Endometrium (tissue), 2 donors: ENCODE measurements at regions not wholly inside any gene's neighbourhood (a gene's known extent, or its start where the extent isn't known, plus 50 kb on each side); places are given as distances from the start of the nearest gene placed in this dataset.
"Not testable (repeated sequence)": the region's sequence is repeated elsewhere in the genome, so short reads cannot be mapped to it uniquely, and the experiment has no call there.

Source experiments
- FAIRE-seq: peaks from 2 replicates; lab custom pipeline; 2012; peaks lifted over from hg19 to GRCh38; lab: Jason Lieb, UNC
- donor health status: control.
- donor health status: control.

DNA sequence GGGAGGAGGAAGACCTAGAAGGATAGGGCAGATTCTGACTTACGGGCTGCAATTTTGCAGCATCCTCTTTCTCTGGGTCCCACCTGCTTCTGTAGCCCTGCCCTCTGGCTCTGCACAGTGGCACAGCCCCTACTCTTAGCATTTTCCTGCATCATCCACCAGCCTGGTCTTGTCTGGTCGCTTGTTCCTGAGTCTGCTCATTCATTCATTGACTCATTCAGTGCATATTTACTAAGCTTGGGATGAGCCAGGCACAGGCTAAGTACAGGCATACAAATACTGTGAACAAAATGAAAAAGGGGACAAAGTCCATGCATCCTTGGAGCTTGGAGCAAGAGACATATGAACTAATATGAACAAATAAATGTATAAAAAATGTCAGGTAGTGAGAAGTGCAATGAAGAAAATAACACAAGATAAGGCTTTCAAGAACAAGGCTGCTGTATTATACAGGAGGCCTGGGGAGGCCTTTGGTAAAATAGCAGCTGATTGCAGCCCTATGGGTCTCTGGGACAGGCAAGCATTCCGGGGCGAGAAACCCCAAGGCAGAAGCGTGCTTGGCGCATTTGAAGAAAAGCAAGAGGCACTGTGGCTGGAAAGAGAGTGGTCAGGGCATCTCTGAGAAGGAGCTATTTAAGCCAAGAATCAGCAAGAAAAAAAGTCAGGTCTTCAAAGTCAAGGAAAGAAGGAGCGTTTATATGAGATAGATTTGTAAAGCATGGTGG is 108.0 kb upstream of the ALX4 start:
- no peak for FAIRE-seq

DNA sequence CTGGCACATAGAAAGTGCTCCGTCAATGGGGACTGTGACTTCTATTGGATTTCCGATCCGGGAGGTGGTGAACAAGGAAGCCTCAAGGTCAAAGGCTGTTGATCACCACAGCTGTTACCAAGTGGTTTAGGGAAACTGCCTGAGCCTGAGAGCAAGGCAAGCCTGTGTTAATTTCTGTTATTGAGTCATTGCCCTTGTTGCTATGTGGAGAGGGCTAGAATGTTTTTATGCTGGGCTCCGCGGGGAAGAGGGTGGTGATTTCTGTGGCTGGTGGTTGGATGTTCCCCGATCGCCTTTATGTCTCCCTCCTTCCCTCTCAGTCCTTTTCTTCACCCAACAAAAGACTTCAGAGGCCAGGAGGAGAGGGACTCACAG is 108.5 kb upstream of the ALX4 start:
- FAIRE-seq: no peak

DNA sequence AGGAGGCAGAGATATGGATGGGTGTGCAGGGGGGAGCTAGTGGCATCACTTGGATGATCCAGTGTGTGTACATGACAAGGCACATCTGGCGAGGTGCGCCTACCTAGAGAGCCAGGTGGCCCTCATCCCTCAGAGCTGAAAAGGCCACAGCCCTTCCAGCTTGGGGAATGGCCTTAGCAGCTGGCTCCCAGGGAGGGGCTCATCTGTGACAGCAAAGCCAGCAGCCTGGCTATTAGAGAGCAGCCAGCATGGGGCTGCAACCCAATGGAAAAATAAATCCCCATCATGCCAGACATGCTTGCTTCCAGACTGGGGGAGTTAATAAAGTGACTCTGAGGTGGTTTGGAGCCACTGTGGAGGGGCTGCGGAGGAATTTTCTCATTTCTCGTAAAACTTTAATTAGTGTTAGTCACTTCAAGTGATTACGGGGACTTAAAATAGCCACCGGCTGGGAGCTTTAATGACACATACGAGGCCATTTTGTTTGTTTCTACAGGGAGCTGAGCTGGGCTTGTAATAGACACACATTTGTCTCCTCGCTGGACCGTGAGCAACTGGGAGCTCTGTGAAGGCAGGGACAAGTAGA is 111.2 kb upstream of the ALX4 start:
- FAIRE-seq: no peak

DNA sequence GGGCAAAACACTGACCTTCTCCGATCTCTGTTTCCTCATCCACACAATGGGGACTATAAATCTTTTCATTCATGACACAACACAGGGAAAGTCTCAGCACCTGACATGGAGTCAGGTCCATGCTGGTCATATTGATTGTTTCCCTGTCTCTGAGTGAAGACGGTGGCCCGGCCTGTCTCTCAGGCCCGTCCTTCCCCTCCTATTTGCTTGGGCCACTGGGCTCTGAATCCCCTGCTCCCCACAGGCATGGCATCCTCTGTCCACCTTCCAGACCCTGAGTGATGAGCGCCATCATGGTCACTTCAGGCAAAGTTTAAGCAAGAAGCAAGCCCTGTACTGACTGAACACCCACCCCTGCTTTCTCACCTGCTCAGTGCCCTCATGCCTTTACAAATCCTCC is 113.3 kb upstream of the ALX4 start:
- FAIRE-seq: no peak

DNA sequence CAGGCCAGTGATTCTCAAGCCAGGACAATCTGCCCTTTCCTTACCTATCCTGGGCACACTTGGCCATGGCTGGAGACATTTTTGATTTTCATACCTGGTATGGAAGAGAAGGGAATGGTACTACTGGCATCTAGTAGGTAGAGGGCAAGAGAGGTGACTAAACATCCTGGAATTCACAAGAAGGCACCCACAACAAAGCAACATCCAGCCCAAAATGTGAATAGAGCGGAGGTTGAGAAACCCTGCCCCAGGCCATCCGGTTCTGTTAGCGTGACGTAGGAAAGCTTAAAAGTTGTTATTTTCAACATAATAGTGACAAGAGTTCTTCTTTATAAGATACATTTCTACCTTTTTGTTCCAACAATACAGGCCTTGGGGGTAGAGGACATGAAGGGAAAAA is 114.9 kb upstream of the ALX4 start:
- no peak for FAIRE-seq

DNA sequence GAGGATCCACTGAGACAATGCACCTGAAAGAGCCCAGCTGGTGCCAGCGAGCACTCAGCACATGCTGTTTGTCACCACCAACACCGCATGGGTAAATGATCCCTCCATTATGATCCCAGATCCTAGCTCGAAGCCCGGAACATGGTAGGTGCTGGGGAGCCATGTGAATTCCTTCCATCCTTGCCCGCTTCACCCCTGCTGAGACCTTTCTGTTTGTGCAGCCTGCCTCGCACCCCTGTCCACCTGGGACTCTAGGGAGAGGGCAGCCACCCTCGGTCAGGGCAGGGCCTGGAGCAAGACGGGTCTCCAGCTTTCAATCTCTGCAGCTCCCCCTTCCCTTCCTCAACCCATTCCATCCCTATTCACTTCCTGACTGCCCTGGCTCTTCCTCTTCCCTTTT is 116.2 kb upstream of the ALX4 start:
- no peak for FAIRE-seq

DNA sequence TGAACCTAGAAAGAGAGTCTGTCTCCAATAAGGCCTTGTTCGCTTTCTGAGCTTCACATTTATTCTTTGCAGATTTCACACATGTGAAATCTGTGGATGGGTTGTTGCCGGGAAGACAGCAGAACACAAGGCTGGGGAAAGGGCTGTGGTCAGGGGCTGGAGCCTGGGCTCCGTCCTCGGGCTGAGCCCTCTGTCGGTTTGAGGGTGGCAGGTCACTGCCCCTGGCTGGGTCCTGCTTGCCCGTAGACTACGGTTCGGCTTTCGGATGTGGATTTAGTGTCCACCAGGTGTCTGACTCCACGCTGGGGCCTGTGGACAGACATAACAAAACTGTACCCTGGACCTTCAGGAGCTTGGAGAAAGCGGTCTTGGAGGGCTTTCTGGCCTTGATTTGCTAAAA is 117.0 kb upstream of the ALX4 start:
- no peak for FAIRE-seq

DNA sequence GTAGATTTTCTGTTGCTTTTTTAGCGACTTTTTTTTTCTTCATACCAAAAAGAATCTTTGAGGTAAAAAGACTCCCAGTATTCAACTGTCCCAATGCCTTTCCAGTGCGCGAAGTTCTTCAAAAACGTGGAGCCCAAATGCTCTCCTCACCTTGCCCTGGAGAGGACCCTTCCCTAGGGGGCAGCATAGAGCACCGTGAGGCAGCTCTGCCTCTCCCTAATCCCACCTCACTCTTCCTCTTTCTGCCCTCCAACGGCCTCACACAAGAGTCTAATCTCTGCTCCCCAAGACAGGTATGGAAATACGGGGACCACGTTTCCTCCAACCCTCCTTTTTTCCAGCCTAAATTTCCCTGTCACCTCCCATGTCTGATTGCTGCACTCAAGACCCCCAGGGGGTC is 117.5 kb upstream of the ALX4 start:
- no peak for FAIRE-seq

DNA sequence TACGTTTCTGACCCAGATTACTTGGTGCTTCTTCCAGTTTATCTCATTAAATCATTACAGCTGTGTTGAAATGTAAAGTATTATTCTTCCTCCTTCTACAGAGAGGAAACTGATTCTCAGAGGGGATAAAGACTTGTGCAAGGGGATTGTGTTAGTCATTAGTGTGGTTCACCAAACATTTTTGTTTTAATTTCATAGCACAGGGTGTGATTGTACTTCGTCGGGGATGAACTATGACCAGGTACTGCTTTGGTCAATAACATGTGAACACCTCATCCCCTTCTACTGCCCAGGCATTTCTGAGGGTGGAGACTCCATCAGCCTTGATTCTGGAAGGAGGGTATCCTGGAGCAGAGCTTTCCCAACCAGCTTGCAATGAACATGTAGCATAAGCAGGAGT is 120.2 kb upstream of the ALX4 start:
- no peak for FAIRE-seq

DNA sequence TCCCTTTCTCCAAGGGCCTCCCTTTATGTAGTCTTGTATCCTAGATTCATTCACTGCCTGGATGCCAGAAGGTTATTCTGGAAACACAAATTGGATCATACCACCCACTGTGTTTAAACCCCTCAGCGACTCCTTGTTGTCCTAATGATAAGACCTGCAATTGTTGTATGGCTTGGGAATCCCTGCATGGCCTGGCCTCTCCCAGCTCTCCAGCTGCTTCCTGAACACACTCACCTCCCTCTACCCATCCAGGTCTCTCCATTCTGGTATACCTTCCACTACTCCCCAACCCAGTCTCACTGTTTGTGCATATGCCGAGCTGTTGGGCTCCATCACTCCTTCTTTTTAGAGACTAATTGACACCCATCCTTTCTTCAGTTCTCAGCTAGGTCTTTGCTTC is 124.3 kb upstream of the ALX4 start:
- no peak for FAIRE-seq

DNA sequence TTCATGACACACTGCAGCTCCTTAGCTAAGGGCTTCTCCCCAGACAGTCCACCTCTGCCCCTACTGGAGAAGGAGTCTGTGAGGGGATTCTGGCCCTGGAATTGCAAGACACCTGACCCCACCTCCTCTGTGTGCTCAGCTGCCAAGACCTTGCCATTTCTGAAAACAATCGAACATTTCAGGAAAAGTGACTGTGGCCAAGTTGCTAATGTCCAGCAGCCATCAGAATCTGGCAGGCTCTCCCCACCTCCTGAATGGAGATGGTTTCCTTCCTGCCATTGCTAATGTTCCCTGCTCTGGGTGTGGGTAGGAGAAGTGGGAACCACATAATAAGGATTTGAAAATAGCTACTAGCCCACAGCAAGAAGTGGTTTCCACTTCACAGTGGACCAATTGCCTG is 127.2 kb upstream of the ALX4 start:
- no peak for FAIRE-seq

DNA sequence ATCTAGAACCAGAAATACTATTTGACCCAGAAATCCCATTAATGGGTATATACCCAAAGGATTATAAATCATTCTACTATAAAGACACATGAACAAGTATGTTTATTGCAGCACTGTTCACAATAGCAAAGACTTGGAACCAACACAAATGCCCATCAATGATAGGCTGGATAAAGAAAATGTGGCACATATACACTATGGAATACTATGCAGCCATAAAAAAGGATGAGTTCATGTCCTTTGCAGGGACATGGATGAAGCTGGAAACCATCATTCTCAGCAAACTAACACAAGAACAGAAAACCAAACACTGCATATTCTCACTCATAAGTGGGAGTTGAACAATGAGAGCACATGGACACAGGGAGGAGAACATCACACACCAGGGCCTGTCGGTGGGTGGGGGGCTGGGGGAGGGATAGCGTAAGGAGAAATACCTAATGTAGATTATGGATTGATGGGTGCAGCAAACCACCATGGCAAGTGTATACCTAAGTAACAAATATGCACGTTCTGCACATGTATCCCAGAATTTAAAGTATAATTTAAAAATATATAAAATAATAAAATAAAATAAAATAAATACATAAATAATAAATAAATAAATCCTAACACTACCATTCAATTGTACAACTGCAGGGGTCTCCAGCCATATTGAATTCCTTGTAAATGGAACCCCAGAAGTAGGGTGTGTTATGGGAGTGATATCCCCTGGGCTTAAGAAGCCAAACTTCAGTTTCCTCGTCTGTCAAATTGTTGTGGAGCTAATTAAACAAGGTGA is 122.4 kb upstream of the CD82 start:
- not testable (repeated sequence) for FAIRE-seq

DNA sequence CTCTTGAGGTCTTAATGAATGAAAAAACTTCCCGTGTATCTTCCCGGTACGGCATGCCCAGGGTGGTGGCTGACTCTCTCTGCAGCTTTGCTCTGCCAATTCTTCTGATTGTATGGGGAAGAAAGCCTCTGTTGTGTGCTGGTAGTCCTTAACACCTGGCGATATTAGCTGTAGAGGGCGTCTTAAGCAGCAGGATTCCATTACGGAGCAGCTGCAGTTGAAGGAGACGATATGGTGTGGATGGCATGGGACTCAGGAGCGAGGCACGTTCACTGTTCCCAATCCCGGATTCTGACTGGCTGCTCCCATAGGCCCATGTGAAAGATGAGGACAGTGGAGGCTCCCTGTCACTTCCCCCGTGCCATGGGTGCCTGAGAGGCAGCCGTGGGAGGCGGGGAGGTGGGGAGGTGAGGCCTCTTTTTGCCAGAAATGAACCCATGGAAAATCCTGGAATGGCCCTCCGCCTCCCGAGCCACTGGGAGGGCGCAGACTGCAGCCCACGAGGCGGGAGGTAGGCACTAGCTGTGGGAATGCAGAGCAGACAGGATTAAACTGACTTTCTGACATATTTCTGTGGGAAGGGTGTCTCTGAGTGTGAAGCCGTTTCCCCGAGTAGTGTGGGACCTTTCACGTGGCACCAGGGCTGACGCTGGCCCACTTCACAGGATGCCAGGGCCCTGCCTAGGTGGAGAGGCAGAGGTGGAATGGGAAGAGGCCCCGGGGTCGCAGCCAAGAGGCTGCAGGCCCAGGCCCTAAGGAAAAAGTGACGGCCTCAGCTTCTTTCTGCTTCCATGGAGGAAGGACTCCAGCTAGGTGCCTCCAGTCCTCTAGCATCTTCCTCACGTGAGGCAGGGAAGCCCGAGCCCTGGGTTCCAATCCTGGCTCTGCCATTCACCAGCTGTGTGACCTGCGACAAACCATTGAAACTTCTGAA is 121.4 kb upstream of the CD82 start:
- no peak for FAIRE-seq

DNA sequence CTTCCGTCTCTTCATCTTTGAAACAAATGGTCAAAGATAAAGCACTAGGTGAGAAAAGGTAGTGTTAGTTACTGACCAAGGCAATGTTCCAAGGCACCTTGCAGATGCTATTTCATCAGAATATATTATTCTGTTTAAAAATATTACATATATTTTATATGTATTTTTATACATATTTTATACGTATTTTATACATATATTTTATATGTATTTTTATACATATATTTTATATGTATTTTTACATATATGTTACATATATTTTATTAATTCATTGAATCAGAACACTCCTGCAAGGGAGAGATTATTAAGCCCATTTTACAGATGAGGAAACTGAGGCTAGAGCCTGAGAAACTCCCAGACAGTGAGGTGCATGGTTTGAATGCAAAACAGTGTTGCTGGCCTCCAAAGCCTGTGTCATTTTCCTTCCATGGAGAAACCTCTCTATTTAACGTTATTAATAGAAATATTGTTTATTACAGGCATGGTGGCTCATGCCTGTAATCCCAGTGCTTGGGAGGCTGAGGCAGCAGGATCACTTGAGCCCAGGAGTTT is 120.6 kb upstream of the CD82 start:
- peak; percentile 97 for FAIRE-seq

DNA sequence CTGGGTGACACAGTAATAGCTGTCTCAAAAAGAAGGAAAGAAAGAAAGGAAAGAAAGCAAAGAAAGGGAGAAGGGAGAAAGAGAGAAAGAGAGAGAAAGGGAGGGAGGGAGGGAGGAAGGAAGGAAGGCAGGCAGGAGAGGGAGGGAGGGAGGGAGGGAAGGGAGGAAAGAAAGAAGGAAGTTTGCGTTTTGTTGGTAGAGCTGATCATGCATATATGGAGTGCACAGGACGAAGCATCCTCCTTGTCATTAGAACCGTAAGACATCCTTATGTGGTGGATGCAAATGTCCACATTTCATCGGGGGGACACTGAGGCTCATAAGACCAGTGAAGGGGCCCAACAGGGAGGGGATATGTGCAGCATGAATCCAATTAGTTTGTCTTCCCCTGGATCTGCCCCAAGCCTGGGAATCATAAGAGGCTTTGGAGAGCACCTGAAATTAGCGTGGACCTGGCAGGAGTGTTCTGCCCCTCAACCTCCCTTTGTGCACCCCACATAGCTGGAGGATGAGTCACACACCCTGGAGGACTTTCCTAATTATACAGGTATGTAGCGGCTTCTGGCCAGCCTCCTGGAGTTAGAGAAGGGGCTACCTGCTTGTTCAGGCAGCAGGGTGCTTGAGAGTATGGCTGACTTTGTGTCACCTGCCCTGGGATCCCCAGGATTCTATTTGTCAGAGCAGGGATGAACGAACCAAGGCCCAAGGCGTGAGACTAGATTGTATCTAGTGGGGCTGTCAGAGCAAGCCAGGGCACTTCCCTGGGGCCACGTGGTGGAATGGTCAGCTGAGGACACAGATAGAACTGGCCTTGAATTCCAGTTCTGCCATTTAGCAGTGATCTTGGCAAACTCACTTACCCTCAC is 119.7 kb upstream of the CD82 start:
- no peak for FAIRE-seq

DNA sequence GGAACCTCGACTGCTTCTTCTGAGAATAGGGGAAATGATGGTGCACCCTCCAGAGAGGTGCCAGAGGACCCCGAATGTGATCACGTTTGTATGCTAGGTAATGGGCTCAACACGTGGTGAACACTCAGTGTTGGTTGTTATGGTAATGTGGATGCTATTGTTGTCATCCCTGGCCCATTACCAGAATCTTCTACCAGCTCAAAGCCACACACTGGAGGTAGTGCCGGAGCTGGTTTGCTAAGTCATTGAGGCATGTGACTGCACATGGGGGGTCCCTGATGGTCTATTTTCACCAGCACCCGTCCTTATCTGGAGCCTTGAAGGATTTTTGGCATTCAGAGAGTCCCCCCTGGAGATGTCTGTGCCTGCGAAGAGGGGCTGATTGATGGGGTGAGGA is 119.1 kb upstream of the CD82 start:
- no peak for FAIRE-seq

DNA sequence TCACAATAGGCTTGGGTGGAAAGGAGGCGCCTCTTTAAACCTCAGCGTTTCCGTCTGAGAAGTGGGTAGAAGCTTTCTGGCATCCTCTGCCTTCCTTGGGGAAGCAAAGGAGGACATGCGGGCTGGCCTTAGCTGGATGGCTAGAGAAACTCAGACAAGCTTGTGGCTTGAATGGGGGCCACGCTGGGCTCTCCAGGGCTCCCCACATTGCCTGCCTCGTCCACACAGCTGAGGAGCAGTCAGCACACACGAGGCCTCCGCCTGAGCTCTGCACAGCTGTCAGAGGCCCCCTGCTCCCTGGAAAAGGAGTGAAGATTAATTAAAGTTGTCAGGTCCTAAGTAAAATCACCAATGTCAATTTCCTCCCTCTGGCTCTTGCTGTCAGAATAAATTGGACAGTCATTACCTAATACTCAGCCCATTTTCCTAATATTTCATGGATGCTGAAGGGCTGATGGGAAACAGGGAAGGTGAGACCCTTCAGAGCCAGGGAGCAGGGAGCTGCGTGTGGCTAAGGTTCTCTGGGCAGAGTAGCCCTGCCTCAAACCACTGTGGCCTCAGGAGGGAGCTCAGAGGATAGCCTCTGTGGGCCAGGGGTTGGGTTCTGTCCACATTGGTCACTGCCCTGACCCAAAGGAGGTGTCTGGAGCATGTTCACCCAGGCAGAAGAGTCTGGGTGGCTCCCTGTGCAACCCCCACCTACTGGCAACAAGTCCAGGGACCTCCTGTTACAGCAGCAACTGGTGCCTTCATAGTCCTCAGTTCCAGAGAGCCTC is 118.3 kb upstream of the CD82 start:
- no peak for FAIRE-seq

DNA sequence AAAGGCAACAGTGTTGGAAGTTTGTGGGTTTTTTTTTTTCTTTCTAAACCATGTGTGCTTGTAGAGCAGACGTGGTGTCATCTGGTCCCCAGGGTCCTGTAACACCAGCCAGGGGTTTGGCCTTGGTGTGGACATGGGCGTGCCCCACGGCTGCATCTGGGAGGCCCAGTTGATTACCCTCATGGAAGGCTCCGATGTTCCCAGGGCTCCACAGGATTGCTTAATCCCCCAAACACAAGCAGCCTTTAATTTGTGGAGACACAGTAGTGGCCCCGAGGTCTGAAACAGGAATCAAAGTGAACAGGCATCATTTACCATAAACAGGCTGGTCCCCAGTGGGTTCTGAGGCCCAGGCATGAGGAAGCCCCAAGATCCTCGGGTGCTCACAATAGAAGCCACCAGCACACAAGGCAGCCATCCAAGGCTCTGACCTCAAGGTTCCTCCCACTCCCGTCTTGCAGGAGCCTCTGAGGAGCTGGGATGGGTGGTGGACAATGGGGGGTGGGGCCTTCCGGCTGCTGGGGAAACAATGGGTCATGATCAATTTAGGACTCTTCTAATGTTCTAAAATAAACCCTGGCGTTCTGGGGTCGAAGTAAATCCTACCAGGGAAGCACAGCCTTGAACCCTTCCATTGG is 115.0 kb upstream of the CD82 start:
- FAIRE-seq: no peak

DNA sequence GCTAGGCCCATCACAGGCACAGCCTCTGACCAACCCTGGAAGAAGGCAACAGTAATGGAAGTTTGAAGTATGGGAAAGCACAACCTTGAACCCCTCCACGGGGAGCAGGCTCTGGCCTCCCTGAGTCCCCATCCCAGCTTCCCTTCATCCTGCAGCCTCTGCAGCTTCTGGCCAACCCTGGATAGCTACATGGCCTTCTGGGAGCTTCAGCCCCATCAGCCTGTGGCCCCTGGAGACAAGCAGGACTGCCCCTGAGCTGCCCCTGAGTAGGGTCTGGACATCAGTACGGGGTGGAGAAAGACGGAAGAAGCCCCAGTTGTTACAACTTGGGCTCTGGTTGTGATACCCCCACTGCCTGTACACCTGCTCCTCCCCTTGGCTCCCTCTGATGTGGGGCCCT is 113.8 kb upstream of the CD82 start:
- no peak for FAIRE-seq
